Activated CD4-positive, alpha-beta T cell treated with anti-CD3 and anti-CD28 coated beads for 1 hour (primary cell): ENCODE measurements at regions not wholly inside any gene's neighbourhood (a gene's known extent, or its start where the extent isn't known, plus 50 kb on each side); places are given as distances from the start of the nearest gene placed in this dataset.

Experiments
- DNase-seq: peaks from one replicate; pipeline ENCODE4 v3.0.0-alpha.2; 2020

GRCh38 chr9:84592918-84593317 is 76.6 kb upstream of the NTRK2 start:
- no peak for DNase-seq

DNA sequence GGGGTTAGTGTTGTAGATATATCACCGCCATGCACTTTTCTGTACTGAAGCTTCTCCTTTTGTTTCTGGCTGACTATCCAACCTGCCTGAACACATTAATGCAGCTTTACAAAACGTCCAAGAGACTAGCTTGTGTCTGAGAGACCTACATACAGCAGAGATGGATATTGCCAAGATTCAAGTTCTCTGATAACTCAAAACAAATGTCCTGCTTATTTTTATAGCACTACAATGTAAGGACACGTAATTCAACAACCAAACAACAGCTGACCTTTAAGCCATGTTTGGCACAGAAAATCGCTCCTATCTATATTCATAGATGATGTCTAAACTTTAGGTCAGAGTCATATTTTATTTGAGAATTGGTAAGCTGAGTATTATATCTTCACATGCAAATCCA is 76.2 kb upstream of the NTRK2 start:
- no peak for DNase-seq

GRCh38 chr9:84597131-84597530 is 72.4 kb upstream of the NTRK2 start:
- no peak for DNase-seq

- DNase-seq, result no peak
These were observed 70.5 kb upstream of the NTRK2 start for GRCh38 chr9:84598921-84599636.

GRCh38 chr9:84600739-84601138 is 68.8 kb upstream of the NTRK2 start:
- no peak for DNase-seq

- DNase-seq, result no peak
These were observed 65.3 kb upstream of the NTRK2 start for GRCh38 chr9:84604223-84604622.

DNA sequence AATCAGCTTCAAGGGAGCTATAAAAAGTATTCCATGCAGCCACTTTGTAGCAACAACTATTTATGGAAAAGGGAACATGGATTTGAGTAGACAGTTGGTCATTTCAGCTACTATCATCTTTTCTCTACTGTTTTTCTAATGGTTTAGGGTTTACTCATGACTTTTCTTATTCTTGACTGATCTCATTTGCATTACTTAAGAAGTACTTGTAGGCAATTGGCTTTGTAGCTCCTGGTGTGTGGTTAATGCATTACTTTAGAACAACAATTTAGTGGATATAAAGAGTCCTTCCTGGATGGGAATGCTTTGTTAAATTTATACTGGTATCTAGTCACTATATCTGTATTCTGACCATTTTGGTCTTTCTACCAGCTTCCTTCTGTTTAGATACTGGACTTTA is 59.8 kb upstream of the NTRK2 start:
- no peak for DNase-seq

DNA sequence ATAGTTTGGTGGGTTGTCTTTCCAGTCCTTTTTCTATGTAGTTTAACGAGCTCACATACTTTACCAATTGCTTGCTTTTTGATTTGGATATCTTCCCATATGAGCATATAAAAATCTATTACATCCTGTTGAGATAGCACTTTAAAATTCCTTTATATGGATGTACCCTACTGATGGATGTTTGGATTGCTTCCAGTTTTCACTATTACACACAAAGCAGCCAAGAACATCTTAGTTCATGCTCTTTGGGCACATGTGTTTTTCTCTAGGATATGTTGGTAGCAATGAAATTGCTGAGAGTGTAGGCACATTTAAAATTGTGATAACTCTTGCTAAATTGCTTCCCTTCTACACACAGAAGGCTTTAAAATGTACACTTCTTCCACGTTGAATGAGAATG is 56.1 kb upstream of the NTRK2 start:
- DNase-seq, result no peak

- no peak for DNase-seq
These were observed 54.0 kb upstream of the NTRK2 start for GRCh38 chr9:84615544-84615943.

- DNase-seq, result no peak
These were observed 52.0 kb upstream of the NTRK2 start for GRCh38 chr9:84617411-84618029.
